ENCODE measurements at regions not wholly inside any gene's neighbourhood (a gene's known extent, or its start where the extent isn't known, plus 50 kb on each side); places are given as distances from the start of the nearest gene placed in this dataset.

DNA sequence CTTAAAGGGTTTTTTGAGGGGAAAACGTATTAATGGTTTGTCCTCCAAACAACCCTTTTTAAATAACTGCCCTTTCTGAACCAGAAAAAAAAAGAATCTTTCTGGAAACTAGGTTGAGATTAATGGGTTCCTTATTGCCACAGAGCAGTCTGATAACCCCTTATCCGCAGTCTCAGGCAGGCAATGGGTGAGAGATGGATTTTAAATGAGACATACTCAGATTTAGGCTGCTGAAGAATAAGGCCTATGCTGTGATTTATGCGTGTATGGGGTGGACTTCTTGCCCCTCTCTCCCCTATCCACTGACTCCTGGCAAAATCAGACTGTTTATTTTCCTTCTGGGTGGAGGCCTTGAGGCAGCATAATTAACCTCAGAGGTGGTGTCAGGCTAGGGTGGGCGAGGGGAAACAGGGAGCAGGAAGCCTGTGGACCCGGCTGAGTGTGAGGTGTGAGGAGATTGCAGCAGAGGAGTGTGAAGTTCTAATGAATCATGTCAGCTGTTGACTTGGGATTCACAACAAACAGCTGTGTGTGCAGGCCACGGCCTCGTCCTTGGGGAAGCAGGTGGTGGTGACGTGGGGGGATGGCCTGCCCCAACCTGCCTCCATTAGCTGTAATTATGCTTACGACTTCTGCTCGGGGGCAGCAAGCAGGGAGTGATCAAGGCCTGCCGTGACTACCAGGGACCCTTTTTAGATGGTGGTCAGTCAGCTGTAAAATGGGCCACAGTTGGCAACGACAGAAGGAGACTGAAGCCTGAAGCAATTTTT is 196.4 kb downstream of the SEMA6A start:
- no peak for DNase-seq (ENCODE audit: low spot score)
- no peaks in the 10 kb centered on the region for H3K9me3 ChIP-seq

DNA sequence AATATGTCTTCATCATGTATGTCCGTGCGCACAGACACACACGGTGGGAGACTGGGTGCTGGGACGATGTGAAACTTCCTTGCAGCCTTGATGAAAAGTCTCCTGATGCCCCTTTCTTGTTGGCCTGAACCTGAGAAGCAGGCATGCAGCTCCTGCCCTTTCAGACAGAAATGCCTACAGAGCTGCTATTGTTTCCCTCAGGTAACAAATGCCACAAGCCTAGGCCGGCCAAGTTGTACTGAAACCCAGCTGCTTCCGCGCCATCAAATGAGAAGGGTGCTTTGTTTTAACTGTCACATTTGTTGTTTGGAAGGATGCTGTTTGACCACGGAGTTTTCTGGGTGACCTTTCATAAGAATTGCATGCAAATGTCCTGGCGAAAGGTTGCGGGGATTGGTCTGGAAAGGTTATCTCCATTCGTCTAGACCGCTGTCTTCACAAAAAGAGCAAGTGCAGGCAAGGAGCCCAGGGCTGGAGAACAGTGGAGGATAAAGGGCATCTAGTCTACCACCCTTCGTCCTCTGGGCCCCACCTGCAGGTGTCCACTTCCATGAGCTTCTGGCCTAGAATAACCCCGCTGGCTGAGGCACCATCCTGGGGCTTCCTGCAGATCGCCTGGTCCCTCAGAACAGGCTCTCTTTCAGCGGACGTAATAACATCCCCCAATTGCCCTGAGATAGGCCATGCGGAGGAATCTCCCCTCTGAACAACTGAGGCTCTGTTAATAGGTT is 197.2 kb downstream of the SEMA6A start:
- Histone ChIP-seq H3K27ac (no peak overlapping the region), H3K4me3 (no peak overlapping the region)

More for the DNA sequence above, 196.4 kb downstream of the SEMA6A start:
- Histone ChIP-seq H3K27me3 (no peaks in the 10 kb centered on the region), H3K4me1 (peaks cover 0 to 5% of the 10 kb centered on the region in 2 donors), H3K36me3 (no peaks in the 10 kb centered on the region), H3K27ac (no peak overlapping the region), H3K4me3 (no peak overlapping the region)
- TF ChIP-seq, protein P1, sequence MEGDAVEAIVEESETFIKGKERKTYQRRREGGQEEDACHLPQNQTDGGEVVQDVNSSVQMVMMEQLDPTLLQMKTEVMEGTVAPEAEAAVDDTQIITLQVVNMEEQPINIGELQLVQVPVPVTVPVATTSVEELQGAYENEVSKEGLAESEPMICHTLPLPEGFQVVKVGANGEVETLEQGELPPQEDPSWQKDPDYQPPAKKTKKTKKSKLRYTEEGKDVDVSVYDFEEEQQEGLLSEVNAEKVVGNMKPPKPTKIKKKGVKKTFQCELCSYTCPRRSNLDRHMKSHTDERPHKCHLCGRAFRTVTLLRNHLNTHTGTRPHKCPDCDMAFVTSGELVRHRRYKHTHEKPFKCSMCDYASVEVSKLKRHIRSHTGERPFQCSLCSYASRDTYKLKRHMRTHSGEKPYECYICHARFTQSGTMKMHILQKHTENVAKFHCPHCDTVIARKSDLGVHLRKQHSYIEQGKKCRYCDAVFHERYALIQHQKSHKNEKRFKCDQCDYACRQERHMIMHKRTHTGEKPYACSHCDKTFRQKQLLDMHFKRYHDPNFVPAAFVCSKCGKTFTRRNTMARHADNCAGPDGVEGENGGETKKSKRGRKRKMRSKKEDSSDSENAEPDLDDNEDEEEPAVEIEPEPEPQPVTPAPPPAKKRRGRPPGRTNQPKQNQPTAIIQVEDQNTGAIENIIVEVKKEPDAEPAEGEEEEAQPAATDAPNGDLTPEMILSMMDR (IDR thresholded peaks at IDR 0.05): no peak

GRCh38 chr5:116375926-116376325 is 198.7 kb downstream of the SEMA6A start:
- DNase-seq (ENCODE audit: low spot score): no peak
- H3K27ac ChIP-seq: no peak overlapping the region
- TF ChIP-seq, protein P1 (IDR thresholded peaks at IDR 0.05): no peak
- H3K4me3 ChIP-seq: no peak overlapping the region
- no peaks in the 10 kb centered on the region for H3K27me3 ChIP-seq
- H3K4me1 ChIP-seq: peaks cover 0 to 5% of the 10 kb centered on the region in 2 donors
- H3K9me3 ChIP-seq: no peaks in the 10 kb centered on the region
- no peaks in the 10 kb centered on the region for H3K36me3 ChIP-seq

More for the DNA sequence above, 197.2 kb downstream of the SEMA6A start:
- Histone ChIP-seq H3K9me3 (no peaks in the 10 kb centered on the region), H3K4me1 (peaks cover 0 to 5% of the 10 kb centered on the region in 2 donors), H3K36me3 (no peaks in the 10 kb centered on the region), H3K27me3 (no peaks in the 10 kb centered on the region)
- TF ChIP-seq, protein P1 (IDR thresholded peaks at IDR 0.05): no peak
- DNase-seq (ENCODE audit: low spot score): no peak

DNA sequence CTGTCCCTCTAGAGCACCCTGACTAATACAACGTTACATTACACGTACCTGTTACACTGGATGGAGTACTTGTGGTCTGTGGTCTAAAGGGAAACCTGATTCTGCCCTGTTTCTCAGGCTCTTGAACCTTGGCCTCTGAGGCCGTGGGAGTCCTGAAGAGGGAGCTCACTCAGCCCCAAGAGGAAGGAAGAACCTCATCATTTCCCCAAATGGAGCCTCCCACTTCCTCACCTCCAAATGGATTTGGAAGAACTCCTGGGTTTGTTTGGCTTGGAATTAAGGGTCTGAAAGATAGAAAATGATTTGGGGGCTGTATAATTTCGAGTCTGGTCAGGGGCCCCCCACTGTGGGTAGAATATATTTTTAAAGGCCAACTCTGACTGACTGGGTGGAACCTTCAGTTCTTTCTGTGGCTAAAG is 200.2 kb downstream of the SEMA6A start:
- H3K27me3 ChIP-seq: no peaks in the 10 kb centered on the region
- H3K36me3 ChIP-seq: no peaks in the 10 kb centered on the region
- no peak for DNase-seq (ENCODE audit: low spot score)
- H3K27ac ChIP-seq: no peak overlapping the region
- H3K9me3 ChIP-seq: no peaks in the 10 kb centered on the region
- peaks cover 0 to 5% of the 10 kb centered on the region in 2 donors for H3K4me1 ChIP-seq
- no peak overlapping the region for H3K4me3 ChIP-seq
- TF ChIP-seq, protein P1 (IDR thresholded peaks at IDR 0.05): no peak

GRCh38 chr5:116372931-116373597 is 201.6 kb downstream of the SEMA6A start:
- Histone ChIP-seq H3K36me3 (no peaks in the 10 kb centered on the region), H3K9me3 (no peaks in the 10 kb centered on the region), H3K4me3 (no peak overlapping the region), H3K27ac (no peak overlapping the region), H3K27me3 (no peaks in the 10 kb centered on the region), H3K4me1 (peaks cover 0 to 5% of the 10 kb centered on the region in 2 donors)
- no peak for DNase-seq (ENCODE audit: low spot score)
- TF ChIP-seq, protein P1 (IDR thresholded peaks at IDR 0.05): no peak
